Calu3 (cell line): ENCODE measurements at regions not wholly inside any gene's neighbourhood (a gene's known extent, or its start where the extent isn't known, plus 50 kb on each side); places are given as distances from the start of the nearest gene placed in this dataset.
A peak's percentile ranks its signal among the peaks of the same experiment; 100 is the strongest.

Source experiments
- BruUV-seq: library from RNA; stranded (reverse); fragments of 400-500 nt; replicated peaks from 2 replicates; lab custom pipeline; 2021; lab: Mats Ljungman, UMichigan
- CTCF ChIA-PET: fragments of 300-600 bp; sonication (Branson Sonifier 250); formaldehyde crosslinking; loops from one replicate; lab custom pipeline; 2022; ENCODE audit warnings: antibody characterized with exemption; lab: Charles Lee
- DNase-seq: peaks from one replicate; pipeline ENCODE4 v3.0.0; 2022
- H3K27ac Mint-ChIP-seq: one replicate; pipeline ENCODE4 v1.8.0; 2022; ENCODE audit warnings: mixed read lengths; ENCODE audit not compliant: unreplicated experiment
- H3K27me3 Mint-ChIP-seq: one replicate; pipeline ENCODE4 v1.8.0; 2022; ENCODE audit warnings: mixed read lengths; ENCODE audit not compliant: unreplicated experiment
- H3K36me3 Mint-ChIP-seq: one replicate; pipeline ENCODE4 v1.8.0; 2022; ENCODE audit warnings: mild to moderate bottlenecking, moderate library complexity, mixed read lengths; ENCODE audit not compliant: insufficient read depth, unreplicated experiment
- H3K4me1 Mint-ChIP-seq: one replicate; pipeline ENCODE4 v1.8.0; 2022; ENCODE audit warnings: mild to moderate bottlenecking, low read depth, mixed read lengths; ENCODE audit not compliant: unreplicated experiment
- H3K4me3 Mint-ChIP-seq: one replicate; pipeline ENCODE4 v1.8.0; 2022; ENCODE audit warnings: mild to moderate bottlenecking, low read depth, moderate library complexity, mixed read lengths; ENCODE audit not compliant: unreplicated experiment
- H3K9me3 Mint-ChIP-seq: one replicate; pipeline ENCODE4 v1.8.0; 2022; ENCODE audit warnings: low read depth, mixed read lengths; ENCODE audit not compliant: unreplicated experiment
- intact Hi-C: fragments of 100-400 bp; cut with micrococcal nuclease; formaldehyde crosslinking; loops from one replicate; pipeline ENCODE4 v1.10.0; 2022; ENCODE audit not compliant: unreplicated experiment
- TF ChIP-seq, protein P1 (sequence below): fragments of 200-600 bp; IDR thresholded peaks from one replicate; pipeline ENCODE4 v1.8.0; 2022; ENCODE audit warnings: antibody characterized with exemption; ENCODE audit not compliant: unreplicated experiment

GRCh38 chr2:14064346-14064745 is 568.2 kb upstream of the LRATD1 start:
- Mint-ChIP-seq H3K27me3 (no peaks in the 10 kb centered on the region), H3K9me3 (no peaks in the 10 kb centered on the region), H3K36me3 (no peaks in the 10 kb centered on the region), H3K4me3 (no peak overlapping the region), H3K4me1 (no peaks in the 10 kb centered on the region), H3K27ac (no peak overlapping the region)
- intact Hi-C loops: no loop called here
- CTCF ChIA-PET: no interaction called here
- no peak for DNase-seq
- TF ChIP-seq, protein P1, sequence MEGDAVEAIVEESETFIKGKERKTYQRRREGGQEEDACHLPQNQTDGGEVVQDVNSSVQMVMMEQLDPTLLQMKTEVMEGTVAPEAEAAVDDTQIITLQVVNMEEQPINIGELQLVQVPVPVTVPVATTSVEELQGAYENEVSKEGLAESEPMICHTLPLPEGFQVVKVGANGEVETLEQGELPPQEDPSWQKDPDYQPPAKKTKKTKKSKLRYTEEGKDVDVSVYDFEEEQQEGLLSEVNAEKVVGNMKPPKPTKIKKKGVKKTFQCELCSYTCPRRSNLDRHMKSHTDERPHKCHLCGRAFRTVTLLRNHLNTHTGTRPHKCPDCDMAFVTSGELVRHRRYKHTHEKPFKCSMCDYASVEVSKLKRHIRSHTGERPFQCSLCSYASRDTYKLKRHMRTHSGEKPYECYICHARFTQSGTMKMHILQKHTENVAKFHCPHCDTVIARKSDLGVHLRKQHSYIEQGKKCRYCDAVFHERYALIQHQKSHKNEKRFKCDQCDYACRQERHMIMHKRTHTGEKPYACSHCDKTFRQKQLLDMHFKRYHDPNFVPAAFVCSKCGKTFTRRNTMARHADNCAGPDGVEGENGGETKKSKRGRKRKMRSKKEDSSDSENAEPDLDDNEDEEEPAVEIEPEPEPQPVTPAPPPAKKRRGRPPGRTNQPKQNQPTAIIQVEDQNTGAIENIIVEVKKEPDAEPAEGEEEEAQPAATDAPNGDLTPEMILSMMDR: no peak
- no TSS peak for BruUV-seq

GRCh38 chr2:14072338-14072737 is 560.2 kb upstream of the LRATD1 start:
- TF ChIP-seq, protein P1: no peak
- peaks cover 2% of the 10 kb centered on the region for H3K9me3 Mint-ChIP-seq
- CTCF ChIA-PET: no interaction called here
- H3K27me3 Mint-ChIP-seq: no peaks in the 10 kb centered on the region
- H3K4me1 Mint-ChIP-seq: no peaks in the 10 kb centered on the region
- intact Hi-C loops: no loop called here
- no peaks in the 10 kb centered on the region for H3K36me3 Mint-ChIP-seq
- peak overlapping the region; percentile 14 for H3K27ac Mint-ChIP-seq
- no peak for DNase-seq
- no TSS peak for BruUV-seq
- H3K4me3 Mint-ChIP-seq: no peak overlapping the region

DNA sequence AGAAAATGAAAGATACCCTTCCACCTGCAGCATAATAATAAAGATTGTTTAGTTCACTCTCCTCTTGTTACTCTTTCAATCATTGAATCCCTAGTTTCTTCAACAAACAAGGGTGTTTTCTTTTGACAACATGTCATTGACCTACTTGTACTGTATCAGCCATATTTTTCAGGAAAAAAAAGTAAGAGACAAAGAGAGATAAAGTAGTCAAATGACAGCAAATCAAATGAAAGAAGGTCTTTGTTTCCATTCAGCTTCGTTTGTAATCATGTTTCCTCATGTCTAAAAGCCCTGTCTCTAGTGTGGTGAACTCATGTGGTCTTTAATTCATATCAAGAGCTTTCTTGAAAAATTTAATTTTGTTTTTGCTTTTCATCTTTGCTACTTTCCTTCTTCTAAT is 557.8 kb upstream of the LRATD1 start:
- Mint-ChIP-seq H3K27me3 (no peaks in the 10 kb centered on the region), H3K27ac (no peak overlapping the region), H3K36me3 (no peaks in the 10 kb centered on the region), H3K9me3 (peaks cover 2% of the 10 kb centered on the region), H3K4me3 (no peak overlapping the region), H3K4me1 (no peaks in the 10 kb centered on the region)
- CTCF ChIA-PET: no interaction called here
- TF ChIP-seq, protein P1: no peak
- BruUV-seq: no TSS peak
- intact Hi-C loops: no loop called here
- DNase-seq: no peak

DNA sequence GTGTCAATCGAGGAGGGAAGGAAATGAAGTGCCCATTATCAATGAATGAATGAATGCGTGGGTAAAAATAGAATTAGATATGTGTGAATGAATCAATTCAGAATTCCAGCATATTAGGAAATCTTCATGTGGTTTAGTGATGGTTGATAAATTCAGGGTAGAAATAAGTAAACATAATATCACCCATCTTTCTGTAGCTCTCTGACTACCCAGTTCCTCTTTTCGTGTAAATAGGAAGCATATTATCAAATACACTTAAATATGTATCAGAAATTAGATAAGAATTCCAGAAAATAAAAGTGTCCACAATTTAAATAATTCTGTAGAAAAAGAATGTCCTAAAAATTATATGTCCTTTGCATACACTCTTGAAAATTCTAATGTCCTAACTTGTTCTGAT is 552.9 kb upstream of the LRATD1 start:
- intact Hi-C loops: no loop called here
- Mint-ChIP-seq H3K9me3 (peaks cover 5% of the 10 kb centered on the region), H3K4me1 (no peaks in the 10 kb centered on the region), H3K4me3 (no peak overlapping the region), H3K27ac (no peak overlapping the region), H3K27me3 (no peaks in the 10 kb centered on the region), H3K36me3 (no peaks in the 10 kb centered on the region)
- TF ChIP-seq, protein P1: no peak
- CTCF ChIA-PET: no interaction called here
- no TSS peak for BruUV-seq
- DNase-seq: no peak
